ENCODE measurements at regions not wholly inside any gene's neighbourhood (a gene's known extent, or its start where the extent isn't known, plus 50 kb on each side); places are given as distances from the start of the nearest gene placed in this dataset.

DNA sequence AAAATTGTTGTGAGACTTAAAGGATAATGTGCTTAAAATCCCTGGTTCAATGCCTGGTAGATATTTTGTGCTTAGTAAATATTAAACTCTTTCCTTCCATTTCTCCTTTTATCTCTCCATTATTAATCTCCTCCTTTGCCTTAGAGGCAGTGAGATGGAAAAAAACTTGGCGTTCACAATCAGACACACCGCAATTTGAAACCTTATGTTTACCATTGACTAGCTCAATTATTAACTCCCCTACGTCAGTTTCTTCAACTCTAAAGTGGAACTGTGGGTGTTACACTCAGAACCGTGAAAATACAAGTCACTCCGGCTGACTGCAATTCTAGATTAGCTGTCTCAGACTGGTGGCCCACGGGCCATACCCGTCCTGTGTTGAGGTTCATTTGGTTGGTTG, 327.2 kb downstream of the DEPDC1B start:
- DNase-seq, result no peak
- Histone ChIP-seq H3K27ac (no peak overlapping the region), H3K27me3 (no peaks in the 10 kb centered on the region), H3K9me3 (no peaks in the 10 kb centered on the region), H3K4me3 (no peak overlapping the region), H3K4me1 (ENCODE audit: insufficient read depth) (no peaks in the 10 kb centered on the region), H3K36me3 (no peaks in the 10 kb centered on the region)
- TF ChIP-seq EP300 (IDR thresholded peaks at IDR 0.05), result no peak
- TF ChIP-seq, protein P1, sequence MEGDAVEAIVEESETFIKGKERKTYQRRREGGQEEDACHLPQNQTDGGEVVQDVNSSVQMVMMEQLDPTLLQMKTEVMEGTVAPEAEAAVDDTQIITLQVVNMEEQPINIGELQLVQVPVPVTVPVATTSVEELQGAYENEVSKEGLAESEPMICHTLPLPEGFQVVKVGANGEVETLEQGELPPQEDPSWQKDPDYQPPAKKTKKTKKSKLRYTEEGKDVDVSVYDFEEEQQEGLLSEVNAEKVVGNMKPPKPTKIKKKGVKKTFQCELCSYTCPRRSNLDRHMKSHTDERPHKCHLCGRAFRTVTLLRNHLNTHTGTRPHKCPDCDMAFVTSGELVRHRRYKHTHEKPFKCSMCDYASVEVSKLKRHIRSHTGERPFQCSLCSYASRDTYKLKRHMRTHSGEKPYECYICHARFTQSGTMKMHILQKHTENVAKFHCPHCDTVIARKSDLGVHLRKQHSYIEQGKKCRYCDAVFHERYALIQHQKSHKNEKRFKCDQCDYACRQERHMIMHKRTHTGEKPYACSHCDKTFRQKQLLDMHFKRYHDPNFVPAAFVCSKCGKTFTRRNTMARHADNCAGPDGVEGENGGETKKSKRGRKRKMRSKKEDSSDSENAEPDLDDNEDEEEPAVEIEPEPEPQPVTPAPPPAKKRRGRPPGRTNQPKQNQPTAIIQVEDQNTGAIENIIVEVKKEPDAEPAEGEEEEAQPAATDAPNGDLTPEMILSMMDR (IDR thresholded peaks at IDR 0.05), result no peak
- no peak for TF ChIP-seq POLR2A (IDR thresholded peaks at IDR 0.05)
- intact Hi-C loops (cut with DNase I), result no loop called here
- 80 to 87% (median 84%) methylated on average over 7 of the region's 7 CpGs for WGBS, 3 donors

DNA sequence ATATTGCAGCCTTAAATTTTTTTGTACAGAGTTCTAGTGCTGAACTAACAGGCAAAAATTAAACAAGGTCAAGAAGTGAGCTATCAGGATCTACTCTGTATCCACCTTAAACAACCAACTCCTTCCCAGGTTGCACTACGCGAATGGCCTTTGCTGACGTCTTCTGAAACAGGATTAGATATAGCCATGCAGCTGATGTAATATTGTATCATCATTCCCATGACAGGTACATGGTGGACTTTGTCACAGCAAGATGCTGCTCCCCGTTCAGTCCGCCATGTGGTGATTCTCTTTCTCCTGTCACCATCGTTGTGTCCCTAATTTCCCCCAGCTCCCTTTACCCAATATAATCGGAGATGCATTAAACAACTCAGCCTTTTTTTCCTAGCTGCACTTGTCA, 328.9 kb downstream of the DEPDC1B start:
- H3K27me3 ChIP-seq, result no peaks in the 10 kb centered on the region
- intact Hi-C loops (cut with DNase I), result no loop called here
- no peak overlapping the region for H3K27ac ChIP-seq
- H3K9me3 ChIP-seq, result no peaks in the 10 kb centered on the region
- no peaks in the 10 kb centered on the region for H3K36me3 ChIP-seq
- DNase-seq, result no peak
- TF ChIP-seq EP300 (IDR thresholded peaks at IDR 0.05) (no peak), POLR2A (IDR thresholded peaks at IDR 0.05) (no peak)
- TF ChIP-seq, protein P1 (IDR thresholded peaks at IDR 0.05), result no peak
- no peak overlapping the region for H3K4me3 ChIP-seq
- WGBS, 3 donors, result 78 to 84% (median 84%) methylated on average over 7 of the region's 7 CpGs
- no peaks in the 10 kb centered on the region for H3K4me1 ChIP-seq (ENCODE audit: insufficient read depth)

DNA sequence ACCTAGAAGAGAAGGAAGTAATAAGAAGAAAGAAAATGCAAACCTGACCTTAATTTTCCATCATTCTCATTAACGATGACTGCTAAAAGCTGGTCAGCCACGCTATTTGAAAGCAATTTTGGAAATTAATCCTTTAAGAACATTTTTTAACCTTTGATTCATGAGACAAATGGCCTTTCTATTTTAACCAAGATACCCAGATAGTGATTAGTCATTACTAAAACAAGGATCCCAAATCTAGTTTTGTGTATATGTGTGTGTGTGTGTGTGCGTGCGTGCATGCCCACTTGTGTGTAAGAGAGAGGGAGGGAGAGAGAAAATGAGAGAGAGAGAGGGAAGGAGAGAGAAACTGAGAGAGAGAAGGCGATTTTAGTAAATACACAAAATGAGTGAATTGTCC, 329.5 kb downstream of the DEPDC1B start:
- WGBS, 3 donors, result 66 to 79% (median 77%) methylated on average over 5 of the region's 5 CpGs
- no peak for DNase-seq

DNA sequence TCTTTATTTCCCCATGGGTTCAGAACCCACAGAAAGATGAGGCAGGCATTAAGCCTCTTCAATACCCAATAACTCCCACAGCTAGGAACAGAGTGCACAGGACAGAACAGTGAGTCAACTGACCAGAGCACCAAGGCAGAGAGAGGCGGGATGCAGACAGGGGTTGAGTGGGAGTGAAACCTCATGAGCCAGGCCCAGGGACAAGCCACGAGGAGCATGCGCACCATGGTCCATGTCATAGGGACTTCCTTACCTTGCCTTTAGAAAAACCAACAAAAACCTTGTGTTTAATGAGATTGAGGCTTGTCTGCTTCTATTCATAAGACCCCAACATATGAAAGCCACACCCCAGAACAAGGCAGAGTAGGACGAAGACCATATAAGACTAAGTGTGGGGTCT, 330.6 kb downstream of the DEPDC1B start:
- no peaks in the 10 kb centered on the region for H3K27me3 ChIP-seq
- intact Hi-C loops (cut with DNase I), result no loop called here
- no peaks in the 10 kb centered on the region for H3K9me3 ChIP-seq
- no peak overlapping the region for H3K4me3 ChIP-seq
- 82 to 88% (median 85%) methylated on average over 4 of the region's 4 CpGs for WGBS, 3 donors
- H3K27ac ChIP-seq, result no peak overlapping the region
- no peaks in the 10 kb centered on the region for H3K36me3 ChIP-seq
- H3K4me1 ChIP-seq (ENCODE audit: insufficient read depth), result no peaks in the 10 kb centered on the region
- no peak for DNase-seq
- TF ChIP-seq, protein P1 (IDR thresholded peaks at IDR 0.05), result no peak
- TF ChIP-seq POLR2A (IDR thresholded peaks at IDR 0.05) (no peak), EP300 (IDR thresholded peaks at IDR 0.05) (no peak)

More for the DNA sequence above, 329.5 kb downstream of the DEPDC1B start:
- Histone ChIP-seq H3K9me3 (no peaks in the 10 kb centered on the region), H3K4me1 (ENCODE audit: insufficient read depth) (no peaks in the 10 kb centered on the region), H3K36me3 (no peaks in the 10 kb centered on the region), H3K27me3 (no peaks in the 10 kb centered on the region), H3K27ac (no peak overlapping the region), H3K4me3 (no peak overlapping the region)
- intact Hi-C loops (cut with DNase I), result no loop called here
- TF ChIP-seq, protein P1 (IDR thresholded peaks at IDR 0.05), result no peak
- no peak for TF ChIP-seq POLR2A (IDR thresholded peaks at IDR 0.05)

GRCh38 chr5:60368100-60368499, 331.9 kb downstream of the DEPDC1B start:
- Histone ChIP-seq H3K4me3 (no peak overlapping the region), H3K27me3 (no peaks in the 10 kb centered on the region), H3K4me1 (ENCODE audit: insufficient read depth) (no peaks in the 10 kb centered on the region), H3K36me3 (no peaks in the 10 kb centered on the region), H3K9me3 (no peaks in the 10 kb centered on the region), H3K27ac (no peak overlapping the region)
- WGBS, 3 donors, result 88 to 90% (median 89%) methylated on average over 5 of the region's 5 CpGs
- intact Hi-C loops (cut with DNase I), result no loop called here
- DNase-seq, result no peak
- TF ChIP-seq, protein P1 (IDR thresholded peaks at IDR 0.05), result no peak
- TF ChIP-seq EP300 (IDR thresholded peaks at IDR 0.05), result no peak
- TF ChIP-seq POLR2A (IDR thresholded peaks at IDR 0.05), result no peak
